PC-3 (cell line): ENCODE measurements at regions not wholly inside any gene's neighbourhood (a gene's known extent, or its start where the extent isn't known, plus 50 kb on each side); places are given as distances from the start of the nearest gene placed in this dataset.

Experiments
- CTCF ChIP-seq: fragments of 300-600 bp; sonication (generic); conservative IDR thresholded peaks from 2 replicates; pipeline ENCODE4 v1.5.1; 2017; ENCODE audit warnings: antibody characterized with exemption, low read depth, mild to moderate bottlenecking, low read length
- EZH2 ChIP-seq: fragments of 300-600 bp; sonication (generic); IDR thresholded peaks from one replicate; pipeline ENCODE4 v1.6.1; 2017; ENCODE audit warnings: antibody characterized with exemption, mild to moderate bottlenecking, low read length; ENCODE audit not compliant: unreplicated experiment

- TF ChIP-seq CTCF (no peak), EZH2 (no peak)
Observed at GRCh38 chr1:73500154-73500553, 697.8 kb downstream of the LRRIQ3 start.
